Progenitor cell of endocrine pancreas (in vitro differentiated cells): ENCODE measurements at regions not wholly inside any gene's neighbourhood (a gene's known extent, or its start where the extent isn't known, plus 50 kb on each side); places are given as distances from the start of the nearest gene placed in this dataset.
A peak's percentile ranks its signal among the peaks of the same experiment; 100 is the strongest.

Experiments used
- DNase-seq: peaks from one replicate; pipeline ENCODE4 v3.0.0; 2021; ENCODE audit warnings: low spot score; ENCODE audit not compliant: unreplicated experiment
- H3K27ac Mint-ChIP-seq: 2 replicates; pipeline ENCODE4 v1.8.0; 2021; ENCODE audit warnings: mild to moderate bottlenecking, moderate library complexity, mixed read lengths
- H3K27me3 Mint-ChIP-seq: 2 replicates; pipeline ENCODE4 v1.8.0; 2021; ENCODE audit warnings: mixed read lengths
- H3K36me3 Mint-ChIP-seq: 2 replicates; pipeline ENCODE4 v1.8.0; 2022; ENCODE audit warnings: mixed read lengths; ENCODE audit not compliant: insufficient read depth
- H3K4me1 Mint-ChIP-seq: 2 replicates; pipeline ENCODE4 v1.8.0; 2021; ENCODE audit warnings: low read depth, mixed read lengths
- H3K4me3 Mint-ChIP-seq: 2 replicates; pipeline ENCODE4 v1.8.0; 2021; ENCODE audit warnings: low read depth, mild to moderate bottlenecking, moderate library complexity, mixed read lengths
- H3K9me3 Mint-ChIP-seq: 2 replicates; pipeline ENCODE4 v1.8.0; 2021; ENCODE audit warnings: low read depth, mixed read lengths
- CTCF ChIP-seq: fragments of 200-600 bp; sonication (generic); IDR thresholded peaks from one replicate; pipeline ENCODE4 v1.5.0; 2021; ENCODE audit warnings: antibody characterized with exemption, mild to moderate bottlenecking; ENCODE audit not compliant: unreplicated experiment

DNA sequence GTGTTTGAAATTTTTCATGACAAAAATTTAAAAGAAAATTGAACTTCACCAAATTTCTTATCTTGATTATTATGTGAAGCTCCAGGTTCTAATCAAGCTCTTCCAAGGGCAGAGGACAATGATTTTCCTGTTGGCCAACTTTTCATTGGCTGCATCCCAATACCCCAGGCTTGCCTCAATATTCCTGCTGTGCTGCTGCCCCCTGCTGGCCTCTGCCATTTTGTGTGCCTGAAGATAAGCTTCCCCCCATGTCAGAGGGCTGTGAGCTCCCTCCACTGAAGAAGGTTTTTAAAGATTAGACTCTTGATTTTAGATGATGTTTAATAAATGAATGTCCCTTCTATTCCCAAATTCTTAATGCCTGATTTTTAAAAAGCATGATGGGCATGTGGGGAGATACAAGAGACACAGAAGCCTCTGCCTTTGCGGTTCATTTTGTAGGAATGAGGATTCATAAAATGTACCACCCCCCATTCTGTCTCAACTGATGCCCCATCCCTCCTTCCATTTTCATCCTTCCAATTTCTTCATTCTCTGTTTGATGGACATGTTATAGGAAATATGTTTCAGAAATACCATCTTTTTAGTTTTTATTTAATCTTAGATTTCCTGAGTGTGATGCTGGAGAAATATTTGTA lies 76.7 kb upstream of the RGS6 start:
- peak; percentile 66 for TF ChIP-seq CTCF
- peak; percentile 37 for DNase-seq
- Mint-ChIP-seq H3K4me3 (no peak overlapping the region), H3K9me3 (peaks cover 34% of the 10 kb centered on the region), H3K27ac (no peak overlapping the region), H3K27me3 (no peaks in the 10 kb centered on the region), H3K36me3 (peaks cover 8% of the 10 kb centered on the region), H3K4me1 (no peaks in the 10 kb centered on the region)

DNA sequence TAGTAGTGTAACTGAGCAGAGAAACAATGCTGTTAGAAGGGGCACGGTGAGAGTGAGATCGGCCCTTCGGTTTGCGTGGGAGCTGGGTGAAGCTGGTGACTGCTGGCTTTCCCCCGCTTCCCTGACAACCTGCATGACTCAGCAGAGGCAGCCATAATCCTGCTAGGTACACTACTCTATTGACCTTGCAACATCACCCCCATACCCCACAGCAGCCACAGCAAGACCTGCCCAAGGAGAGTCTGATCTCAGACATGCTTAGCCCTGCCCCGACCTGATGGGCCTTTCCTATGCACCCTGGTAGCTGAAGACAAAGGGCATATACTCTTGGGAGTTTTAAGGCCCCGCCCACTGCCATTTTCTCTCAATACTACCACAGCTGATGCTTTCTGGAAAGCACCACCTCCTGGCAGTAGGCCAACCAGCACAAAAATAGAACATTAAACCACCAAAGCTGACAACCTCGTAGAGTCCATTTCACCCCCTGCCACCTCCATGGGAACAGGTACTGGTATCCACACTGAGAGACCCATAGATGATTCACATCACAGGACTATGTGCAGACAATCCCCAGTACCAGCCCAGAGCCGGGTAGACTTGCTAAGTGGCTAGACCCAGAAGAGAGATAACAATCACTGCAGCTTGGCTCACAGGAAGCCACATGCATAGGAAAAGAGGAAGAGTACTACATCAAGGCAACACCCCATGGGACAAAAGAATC lies 75.9 kb upstream of the RGS6 start:
- H3K9me3 Mint-ChIP-seq = peaks cover 41% of the 10 kb centered on the region
- no peak for TF ChIP-seq CTCF
- H3K4me3 Mint-ChIP-seq = no peak overlapping the region
- no peaks in the 10 kb centered on the region for H3K4me1 Mint-ChIP-seq
- peaks cover 8% of the 10 kb centered on the region for H3K36me3 Mint-ChIP-seq
- no peak for DNase-seq
- no peak overlapping the region for H3K27ac Mint-ChIP-seq
- no peaks in the 10 kb centered on the region for H3K27me3 Mint-ChIP-seq

DNA sequence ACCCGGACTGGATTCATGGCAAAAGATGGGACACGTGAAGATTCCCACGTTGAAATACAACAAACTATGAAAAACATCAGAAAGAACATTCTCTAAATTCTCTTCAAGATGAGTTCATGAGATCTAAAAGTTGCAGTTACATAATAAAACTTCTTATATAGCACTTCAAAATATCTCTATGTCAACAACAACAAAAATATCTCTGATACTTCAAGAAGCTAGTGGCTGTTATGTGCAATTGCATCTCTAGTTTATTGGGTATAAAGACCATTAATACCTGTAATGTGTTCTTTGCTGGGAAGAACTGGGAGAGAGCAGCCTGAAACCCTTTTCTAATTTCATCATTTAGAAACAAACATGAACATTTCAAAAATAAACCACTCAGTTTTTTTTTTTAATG lies 69.2 kb upstream of the RGS6 start:
- peaks cover 24% of the 10 kb centered on the region for H3K9me3 Mint-ChIP-seq
- H3K27me3 Mint-ChIP-seq = no peaks in the 10 kb centered on the region
- H3K36me3 Mint-ChIP-seq = peaks cover 2% of the 10 kb centered on the region
- no peak for DNase-seq
- no peak overlapping the region for H3K27ac Mint-ChIP-seq
- H3K4me1 Mint-ChIP-seq = no peaks in the 10 kb centered on the region
- no peak for TF ChIP-seq CTCF
- H3K4me3 Mint-ChIP-seq = no peak overlapping the region

DNA sequence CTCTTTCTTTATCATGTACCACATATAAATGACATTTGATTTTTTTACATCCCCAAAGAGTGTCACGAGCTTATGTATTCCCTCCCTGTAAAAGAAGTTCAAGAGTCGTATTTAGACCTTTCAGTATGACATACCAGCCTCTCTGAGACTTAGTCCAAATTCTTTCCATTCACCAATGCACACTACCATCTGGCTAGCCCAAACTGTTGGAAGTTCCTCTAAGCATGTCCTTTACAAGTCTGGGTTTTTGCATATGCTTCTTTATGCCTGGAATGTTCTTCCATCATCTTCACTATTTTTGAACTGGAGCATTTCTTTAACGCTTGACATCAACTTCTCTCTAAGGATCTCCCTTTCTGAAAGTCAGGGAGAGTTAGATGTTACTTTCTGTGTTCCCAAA lies 68.5 kb upstream of the RGS6 start:
- Mint-ChIP-seq H3K4me3 (no peak overlapping the region), H3K27ac (no peak overlapping the region), H3K4me1 (no peaks in the 10 kb centered on the region), H3K9me3 (peaks cover 19% of the 10 kb centered on the region), H3K27me3 (no peaks in the 10 kb centered on the region), H3K36me3 (peaks cover 2% of the 10 kb centered on the region)
- DNase-seq = no peak
- no peak for TF ChIP-seq CTCF
